ENCODE measurements at regions not wholly inside any gene's neighbourhood (a gene's known extent, or its start where the extent isn't known, plus 50 kb on each side); places are given as distances from the start of the nearest gene placed in this dataset.

DNA sequence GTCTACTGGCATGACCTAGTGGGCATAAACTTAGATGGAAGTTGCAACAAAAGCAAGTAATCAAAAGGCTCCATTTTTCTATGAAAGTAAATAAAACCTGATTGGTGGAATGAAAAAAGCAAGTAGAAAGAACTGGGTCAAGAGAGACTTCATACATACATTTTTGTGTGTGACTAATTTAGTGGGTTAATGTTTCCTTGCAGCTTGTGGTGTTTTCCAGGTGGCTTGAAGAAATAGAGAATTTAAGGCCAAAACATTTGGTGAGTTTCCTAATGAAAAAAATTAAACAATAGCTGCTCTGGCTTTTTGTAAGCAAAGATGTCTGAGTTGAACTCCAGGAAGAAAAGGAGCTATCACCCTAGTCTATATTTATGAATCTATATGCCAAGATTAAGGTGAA lies 71.0 kb downstream of the ZC3H11B start:
- Histone ChIP-seq H3K9me3 (no peaks in the 10 kb centered on the region), H3K4me3 (no peak overlapping the region), H3K36me3 (ENCODE audit: low read depth) (no peaks in the 10 kb centered on the region), H3K4me1 (ENCODE audit: low read depth) (no peaks in the 10 kb centered on the region)
- no peak for ATAC-seq
- no peak for DNase-seq
- intact Hi-C loops (cut with DNase I, micrococcal nuclease), result no loop called here
- TF ChIP-seq, protein P1, sequence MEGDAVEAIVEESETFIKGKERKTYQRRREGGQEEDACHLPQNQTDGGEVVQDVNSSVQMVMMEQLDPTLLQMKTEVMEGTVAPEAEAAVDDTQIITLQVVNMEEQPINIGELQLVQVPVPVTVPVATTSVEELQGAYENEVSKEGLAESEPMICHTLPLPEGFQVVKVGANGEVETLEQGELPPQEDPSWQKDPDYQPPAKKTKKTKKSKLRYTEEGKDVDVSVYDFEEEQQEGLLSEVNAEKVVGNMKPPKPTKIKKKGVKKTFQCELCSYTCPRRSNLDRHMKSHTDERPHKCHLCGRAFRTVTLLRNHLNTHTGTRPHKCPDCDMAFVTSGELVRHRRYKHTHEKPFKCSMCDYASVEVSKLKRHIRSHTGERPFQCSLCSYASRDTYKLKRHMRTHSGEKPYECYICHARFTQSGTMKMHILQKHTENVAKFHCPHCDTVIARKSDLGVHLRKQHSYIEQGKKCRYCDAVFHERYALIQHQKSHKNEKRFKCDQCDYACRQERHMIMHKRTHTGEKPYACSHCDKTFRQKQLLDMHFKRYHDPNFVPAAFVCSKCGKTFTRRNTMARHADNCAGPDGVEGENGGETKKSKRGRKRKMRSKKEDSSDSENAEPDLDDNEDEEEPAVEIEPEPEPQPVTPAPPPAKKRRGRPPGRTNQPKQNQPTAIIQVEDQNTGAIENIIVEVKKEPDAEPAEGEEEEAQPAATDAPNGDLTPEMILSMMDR (IDR thresholded peaks at IDR 0.05), result no peak

DNA sequence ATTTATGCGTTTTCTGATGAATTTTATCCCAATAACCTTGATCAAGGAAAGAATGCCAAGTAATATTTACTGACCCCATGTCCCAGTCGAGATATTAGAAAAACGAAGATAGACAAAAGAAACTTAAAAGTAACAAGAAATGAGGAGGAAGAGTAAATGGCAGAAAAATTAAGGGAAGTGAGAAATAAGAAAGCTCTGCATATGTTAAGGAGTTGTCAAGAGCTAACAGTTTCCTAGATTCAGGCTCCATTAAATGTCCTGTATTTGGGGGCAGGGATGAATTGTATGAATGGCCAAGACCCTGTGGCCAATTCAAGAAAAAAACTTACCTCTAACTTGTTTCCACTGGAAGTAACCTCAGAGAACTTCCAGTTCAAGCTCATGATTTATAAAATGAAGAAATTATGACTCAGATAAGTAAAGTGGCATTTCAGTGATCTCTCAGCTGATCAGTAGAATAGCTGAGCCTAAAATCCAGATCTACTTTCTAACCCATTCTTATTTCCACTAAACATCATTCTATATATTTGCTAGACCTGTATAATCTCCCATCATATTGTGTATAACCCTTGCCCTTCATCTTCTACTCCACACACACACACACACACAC lies 73.2 kb downstream of the ZC3H11B start:
- ATAC-seq (no peak), DNase-seq (no peak)
- Histone ChIP-seq H3K36me3 (ENCODE audit: low read depth) (no peaks in the 10 kb centered on the region), H3K9me3 (no peaks in the 10 kb centered on the region), H3K4me1 (ENCODE audit: low read depth) (no peaks in the 10 kb centered on the region), H3K4me3 (no peak overlapping the region)
- intact Hi-C loops (cut with DNase I, micrococcal nuclease), result no loop called here
- TF ChIP-seq, protein P1 (IDR thresholded peaks at IDR 0.05), result no peak

DNA sequence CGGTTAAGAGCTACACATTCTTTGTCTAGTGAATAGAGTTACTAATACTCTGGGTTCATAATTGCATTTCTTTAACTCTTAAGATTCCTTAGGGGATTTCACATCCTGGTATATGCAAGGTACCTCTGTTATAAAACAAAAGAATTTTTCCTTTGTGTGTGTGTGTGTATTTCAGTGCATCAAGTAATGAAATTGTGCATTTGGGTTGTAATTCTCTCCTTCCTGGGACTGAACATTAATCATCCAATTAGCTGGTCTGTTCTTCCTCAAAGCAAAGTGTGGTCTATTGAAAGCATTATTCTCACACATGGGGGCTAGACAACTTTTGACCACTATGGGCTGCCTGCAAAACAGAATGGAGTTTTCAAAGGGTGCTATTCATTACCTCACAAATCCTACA lies 74.0 kb downstream of the ZC3H11B start:
- Histone ChIP-seq H3K9me3 (no peaks in the 10 kb centered on the region), H3K36me3 (ENCODE audit: low read depth) (no peaks in the 10 kb centered on the region), H3K4me3 (no peak overlapping the region), H3K4me1 (ENCODE audit: low read depth) (no peaks in the 10 kb centered on the region)
- intact Hi-C loops (cut with DNase I, micrococcal nuclease), result no loop called here
- no peak for ATAC-seq
- no peak for DNase-seq
- TF ChIP-seq, protein P1 (IDR thresholded peaks at IDR 0.05), result no peak

DNA sequence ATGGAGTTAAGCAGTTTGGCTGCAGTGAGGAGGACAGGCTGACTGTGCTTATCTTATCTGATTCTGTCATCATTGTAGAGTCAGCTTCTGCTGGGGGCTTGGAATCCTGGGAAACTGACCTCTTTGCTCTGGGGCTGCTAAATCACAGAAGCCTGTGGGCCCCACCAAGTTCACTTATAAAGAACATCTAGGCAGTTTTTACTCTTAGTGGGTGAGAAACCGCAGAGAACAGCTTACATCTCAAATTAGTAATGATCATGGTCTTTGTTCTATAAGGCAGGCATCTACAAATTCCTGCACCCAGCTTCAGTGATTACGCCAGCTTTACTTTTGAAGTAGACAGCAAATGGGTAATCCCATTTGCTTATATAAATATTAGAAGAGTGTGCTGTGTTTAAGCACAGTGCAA lies 75.7 kb downstream of the ZC3H11B start:
- Histone ChIP-seq H3K36me3 (ENCODE audit: low read depth) (no peaks in the 10 kb centered on the region), H3K4me1 (ENCODE audit: low read depth) (no peaks in the 10 kb centered on the region), H3K4me3 (no peak overlapping the region), H3K9me3 (no peaks in the 10 kb centered on the region)
- DNase-seq (no peak), ATAC-seq (no peak)
- TF ChIP-seq, protein P1 (IDR thresholded peaks at IDR 0.05), result no peak
- intact Hi-C loops (cut with DNase I, micrococcal nuclease), result no loop called here

DNA sequence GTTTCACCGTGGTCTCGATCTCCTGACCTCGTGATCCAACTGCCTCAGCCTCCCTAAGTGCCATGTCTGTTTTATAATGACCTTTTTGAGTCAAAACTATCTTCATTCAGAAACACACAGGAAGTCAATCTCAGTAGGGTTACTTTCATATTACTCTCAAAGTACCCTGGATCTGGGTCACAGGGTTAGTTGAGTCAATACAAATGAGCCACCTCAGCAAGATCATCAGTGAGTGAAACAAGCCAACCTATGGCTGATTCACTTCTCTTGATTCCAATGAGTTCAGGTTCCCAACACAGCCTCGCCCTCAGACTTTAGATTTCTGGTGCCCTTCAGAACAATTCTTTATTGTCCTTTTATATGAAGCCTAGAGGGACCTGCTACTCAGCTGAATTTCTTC lies 76.9 kb downstream of the ZC3H11B start:
- H3K4me1 ChIP-seq (ENCODE audit: low read depth), result no peaks in the 10 kb centered on the region
- DNase-seq (no peak), ATAC-seq (no peak)
- TF ChIP-seq, protein P1 (IDR thresholded peaks at IDR 0.05), result no peak
- H3K9me3 ChIP-seq, result no peaks in the 10 kb centered on the region
- intact Hi-C loops (cut with DNase I, micrococcal nuclease), result no loop called here
- H3K4me3 ChIP-seq, result no peak overlapping the region
- no peaks in the 10 kb centered on the region for H3K36me3 ChIP-seq (ENCODE audit: low read depth)

DNA sequence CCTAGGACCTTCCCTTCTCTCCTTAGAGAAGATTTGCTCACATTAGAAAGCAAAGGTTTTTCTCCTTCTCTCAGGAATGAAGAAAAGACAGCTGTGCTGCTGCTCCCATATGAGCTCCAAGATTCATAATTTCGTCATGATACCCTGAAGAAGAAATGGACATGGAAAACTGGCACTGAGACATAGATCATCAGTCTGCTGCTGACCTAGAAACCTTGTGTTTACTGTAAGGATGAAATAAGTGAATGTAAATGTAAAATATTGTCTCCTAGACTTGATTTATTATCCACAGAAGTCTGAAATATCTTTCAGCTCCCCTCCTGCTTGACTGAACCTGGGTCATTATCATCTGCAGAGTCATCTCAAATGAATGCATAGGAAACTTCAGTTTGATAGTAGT lies 77.9 kb downstream of the ZC3H11B start:
- no peak for DNase-seq
- no peak for ATAC-seq
- intact Hi-C loops (cut with DNase I, micrococcal nuclease), result no loop called here
- TF ChIP-seq, protein P1 (IDR thresholded peaks at IDR 0.05), result no peak
- no peak overlapping the region for H3K4me3 ChIP-seq
- no peaks in the 10 kb centered on the region for H3K4me1 ChIP-seq (ENCODE audit: low read depth)
- no peaks in the 10 kb centered on the region for H3K36me3 ChIP-seq (ENCODE audit: low read depth)
- H3K9me3 ChIP-seq, result no peaks in the 10 kb centered on the region

All from mucosa of descending colon (tissue), 3 donors.